NCI-H526 (cell line): ENCODE measurements at regions not wholly inside any gene's neighbourhood (a gene's known extent, or its start where the extent isn't known, plus 50 kb on each side); places are given as distances from the start of the nearest gene placed in this dataset.
A peak's percentile ranks its signal among the peaks of the same experiment; 100 is the strongest.

Source experiments
- DNase-seq, 2 experiments: peaks; one replicate each; lab custom pipeline; 2025; lab: John Stamatoyannopoulos, UW

DNA sequence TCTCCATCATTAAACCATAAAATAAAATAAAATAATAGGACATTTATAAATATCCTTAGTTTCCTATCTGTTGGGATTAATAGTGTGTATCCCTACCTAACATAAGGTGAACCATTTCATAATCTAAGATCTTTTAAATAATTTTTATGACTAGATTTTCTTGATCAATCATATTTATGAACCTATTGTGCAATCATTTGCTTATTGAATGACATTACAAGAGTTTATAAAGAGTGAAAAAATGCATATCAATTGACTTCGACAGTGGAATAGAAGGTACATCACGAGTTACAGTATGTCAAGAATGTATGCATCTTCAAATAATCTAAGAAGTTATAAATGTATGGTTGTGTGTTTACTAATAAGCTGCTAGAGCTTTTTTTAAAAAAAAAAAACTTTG lies 1554.8 kb upstream of the TMEFF2 start:
- no peak for DNase-seq

DNA sequence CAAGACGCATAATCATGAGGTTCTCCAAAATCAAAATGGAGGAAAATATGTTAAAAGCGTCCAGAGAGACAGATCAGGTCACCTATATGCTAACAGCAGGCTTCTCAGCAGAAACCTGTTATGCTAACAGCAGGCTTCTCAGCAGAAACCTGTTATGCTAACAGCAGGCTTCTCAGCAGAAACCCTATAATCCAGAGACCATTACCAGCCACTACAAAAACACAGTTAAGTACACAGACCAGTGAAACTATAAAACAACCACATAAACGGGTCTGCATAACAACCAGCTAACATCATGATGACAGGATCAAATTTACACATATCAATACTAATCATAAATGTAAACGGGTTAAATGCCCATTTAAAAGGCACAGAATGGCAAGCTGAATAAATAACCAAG lies 1548.4 kb upstream of the TMEFF2 start:
- no peak for DNase-seq

DNA sequence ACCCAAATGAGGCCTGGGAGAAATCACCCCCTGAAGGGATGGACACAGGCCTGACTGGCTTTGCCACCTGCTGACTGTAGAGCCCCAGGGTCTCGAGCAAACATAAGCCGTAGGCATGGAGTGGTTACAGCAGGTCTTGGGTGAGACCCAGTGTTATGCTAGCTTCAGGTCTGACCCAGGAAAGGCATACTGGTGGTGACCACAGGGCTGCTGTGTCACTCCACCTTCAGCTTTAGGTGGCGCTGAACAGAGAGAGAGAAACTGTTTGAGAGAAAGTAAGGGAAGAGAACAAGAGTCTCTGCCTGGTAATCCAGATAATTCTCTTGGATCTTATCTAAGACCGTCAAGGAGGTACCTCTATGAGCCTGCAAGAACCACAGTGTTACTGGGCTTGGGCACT lies 1544.2 kb upstream of the TMEFF2 start:
- no peak for DNase-seq

DNA sequence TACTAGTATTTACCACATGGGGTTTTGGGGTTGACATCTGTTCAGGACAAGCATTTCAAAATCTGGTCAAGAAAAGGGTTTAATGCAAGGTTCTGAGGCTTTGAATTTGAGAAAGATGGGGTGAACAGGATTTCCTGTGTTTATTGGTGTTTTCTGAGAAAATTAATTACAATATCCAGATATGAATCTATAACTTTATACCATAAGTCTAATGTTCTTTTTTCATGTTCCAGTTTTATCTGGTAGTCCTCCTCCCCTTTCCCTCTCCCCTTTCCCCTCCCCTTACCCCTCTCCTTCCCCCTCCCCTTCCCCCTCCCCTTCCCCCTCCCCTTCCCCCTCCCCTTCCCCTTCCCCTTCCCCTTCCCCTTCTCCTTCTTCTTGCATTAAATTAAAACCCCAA lies 1518.2 kb upstream of the TMEFF2 start:
- DNase-seq = no peak

DNA sequence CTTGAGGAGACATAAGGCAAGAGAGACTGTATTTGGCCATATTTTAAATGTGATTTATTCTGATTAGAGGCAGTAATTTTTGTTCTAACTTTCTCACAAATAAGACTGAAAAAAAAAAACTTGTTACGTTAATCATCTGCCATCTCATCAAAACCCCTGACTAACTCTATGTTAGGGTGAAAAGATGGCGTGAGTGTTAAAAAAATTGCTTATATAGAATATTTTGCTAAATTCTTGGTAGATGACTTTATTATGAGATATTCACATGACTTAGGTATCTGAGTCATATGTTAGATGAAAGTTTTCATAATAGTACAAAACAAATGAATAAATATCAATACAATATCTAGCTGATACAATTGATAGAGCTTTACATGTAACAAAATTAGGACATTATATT lies 1508.7 kb upstream of the TMEFF2 start:
- no peak for DNase-seq

DNA sequence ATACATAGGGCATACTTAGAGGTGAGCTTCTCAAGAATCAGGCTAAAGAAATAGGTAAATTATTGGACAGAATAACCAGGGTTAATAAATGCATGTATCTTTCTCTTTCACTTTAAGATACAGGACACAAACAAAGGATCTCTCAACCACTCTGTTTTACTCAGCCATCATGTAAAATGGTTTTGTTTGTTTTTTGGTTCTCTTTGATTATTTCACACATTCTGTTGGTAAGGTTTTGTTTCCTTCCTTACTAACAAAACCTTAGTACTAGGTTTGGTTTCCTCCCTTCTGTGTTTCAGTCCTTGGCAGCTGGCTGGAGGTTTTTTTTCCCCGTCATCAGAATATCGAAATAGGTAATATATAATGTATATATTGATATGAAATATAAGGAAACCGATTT lies 1506.8 kb upstream of the TMEFF2 start:
- no peak for DNase-seq

DNA sequence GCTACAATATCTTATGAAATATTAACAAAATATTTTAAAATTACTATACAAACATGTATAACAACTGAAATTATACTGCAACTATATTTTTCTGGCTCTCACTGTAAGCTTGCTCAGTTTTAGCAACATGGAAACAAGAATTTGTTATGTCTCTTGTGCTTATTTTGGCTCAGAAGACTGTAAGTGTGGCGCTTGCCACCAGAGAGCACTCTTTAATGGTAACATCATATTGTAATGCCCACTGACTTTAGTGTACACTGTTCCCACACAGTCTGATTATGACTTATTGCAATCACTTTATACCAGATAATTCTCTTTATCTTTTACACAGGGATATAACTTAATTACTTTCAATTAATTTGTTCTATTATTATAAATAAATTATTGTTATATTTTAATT lies 1500.6 kb upstream of the TMEFF2 start:
- peak; percentile 45 to 61 for DNase-seq

DNA sequence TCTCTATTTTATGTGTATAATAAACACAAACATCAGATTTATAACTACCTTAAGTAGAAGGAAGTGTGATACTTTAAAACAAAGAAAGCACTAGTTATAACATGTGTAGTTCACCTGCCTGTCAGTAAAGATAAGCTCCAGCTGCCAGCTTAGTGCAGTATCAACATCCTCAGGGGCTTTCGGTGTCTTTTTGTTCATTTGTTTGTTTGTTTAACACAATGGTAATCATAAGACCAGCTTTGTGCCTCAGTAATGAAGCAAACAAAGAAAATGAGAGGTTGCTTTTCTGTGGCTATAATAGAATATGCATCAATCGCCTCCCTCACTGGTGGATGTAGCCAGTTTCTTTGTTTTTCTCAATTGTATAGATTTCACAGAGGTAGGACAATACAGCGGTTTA lies 1499.0 kb upstream of the TMEFF2 start:
- no peak for DNase-seq

DNA sequence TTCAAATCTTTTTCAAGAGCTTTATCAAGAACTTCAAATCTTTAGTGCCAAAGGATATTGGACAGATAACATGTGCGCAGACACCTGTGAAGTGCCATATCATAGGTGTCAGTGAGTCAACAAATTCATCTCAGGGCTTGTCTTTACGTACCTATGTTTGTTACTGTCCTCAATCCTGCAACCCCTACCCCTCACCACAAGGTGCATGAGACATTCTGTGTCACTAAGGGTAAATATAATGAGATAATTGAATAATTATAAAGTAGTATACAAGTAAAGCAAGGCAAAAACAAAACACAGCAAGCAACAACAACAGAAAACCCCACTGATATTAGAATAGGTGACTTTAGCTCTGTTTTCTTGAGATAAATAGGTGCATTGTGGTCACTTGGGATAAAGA lies 1495.8 kb upstream of the TMEFF2 start:
- DNase-seq = no peak

DNA sequence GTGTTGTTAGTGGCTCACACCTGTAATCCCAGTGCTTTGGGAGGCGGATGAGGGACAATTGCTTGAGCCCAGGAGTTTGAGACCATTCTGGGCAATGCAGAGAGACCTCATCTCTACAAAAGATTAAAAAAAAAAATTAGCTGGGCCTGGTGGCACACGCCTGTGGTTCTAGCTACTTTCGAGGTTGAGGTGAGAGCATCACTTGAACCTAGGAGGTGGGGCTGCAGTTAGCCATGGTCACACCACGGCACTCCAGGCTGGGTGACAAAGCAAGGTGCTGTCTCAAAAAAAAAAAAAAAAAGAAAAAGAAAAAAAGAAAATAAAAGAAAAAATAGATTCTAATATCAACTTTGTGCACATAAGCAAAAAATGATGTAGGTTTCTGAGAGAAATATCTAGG lies 1492.5 kb upstream of the TMEFF2 start:
- DNase-seq = no peak

DNA sequence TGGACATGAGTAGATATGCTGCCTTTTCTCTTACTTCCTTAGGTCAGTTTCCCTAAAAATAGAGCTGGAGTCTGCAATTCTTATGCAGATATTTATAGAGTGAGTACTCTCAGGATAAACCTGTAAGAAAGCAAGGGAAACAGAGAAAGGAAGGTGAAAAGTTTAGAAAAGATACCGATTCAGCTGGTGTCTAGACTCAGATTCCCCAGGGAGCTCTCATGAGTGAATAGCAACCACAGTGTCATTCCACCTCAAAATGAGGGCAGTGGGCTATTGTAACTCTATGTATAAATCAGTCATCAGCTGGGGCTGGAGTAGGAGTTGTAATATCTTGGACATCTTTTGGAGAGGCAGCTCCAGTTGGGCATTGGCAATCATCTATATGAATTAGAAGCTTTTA lies 1485.1 kb upstream of the TMEFF2 start:
- peak in 1 of 2 experiments; percentile 2 for DNase-seq

DNA sequence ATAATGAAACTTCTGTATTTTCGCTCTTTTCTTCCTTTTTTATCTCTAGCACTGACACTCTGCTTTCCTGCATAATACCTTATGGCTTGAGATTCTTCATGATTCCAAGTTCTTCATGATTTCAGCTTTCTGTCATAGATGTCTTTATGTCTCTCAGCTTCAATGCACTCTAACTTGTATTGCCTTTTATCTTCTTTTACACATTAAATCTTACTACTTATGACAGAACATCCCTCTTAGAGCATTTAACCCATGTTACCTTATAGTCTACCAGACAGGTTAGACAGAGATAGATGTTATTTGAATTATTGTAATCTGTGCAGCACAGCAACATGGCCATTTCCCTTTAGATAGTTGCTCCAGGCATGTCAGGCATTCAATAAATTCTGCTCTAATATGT lies 1475.7 kb upstream of the TMEFF2 start:
- no peak for DNase-seq

DNA sequence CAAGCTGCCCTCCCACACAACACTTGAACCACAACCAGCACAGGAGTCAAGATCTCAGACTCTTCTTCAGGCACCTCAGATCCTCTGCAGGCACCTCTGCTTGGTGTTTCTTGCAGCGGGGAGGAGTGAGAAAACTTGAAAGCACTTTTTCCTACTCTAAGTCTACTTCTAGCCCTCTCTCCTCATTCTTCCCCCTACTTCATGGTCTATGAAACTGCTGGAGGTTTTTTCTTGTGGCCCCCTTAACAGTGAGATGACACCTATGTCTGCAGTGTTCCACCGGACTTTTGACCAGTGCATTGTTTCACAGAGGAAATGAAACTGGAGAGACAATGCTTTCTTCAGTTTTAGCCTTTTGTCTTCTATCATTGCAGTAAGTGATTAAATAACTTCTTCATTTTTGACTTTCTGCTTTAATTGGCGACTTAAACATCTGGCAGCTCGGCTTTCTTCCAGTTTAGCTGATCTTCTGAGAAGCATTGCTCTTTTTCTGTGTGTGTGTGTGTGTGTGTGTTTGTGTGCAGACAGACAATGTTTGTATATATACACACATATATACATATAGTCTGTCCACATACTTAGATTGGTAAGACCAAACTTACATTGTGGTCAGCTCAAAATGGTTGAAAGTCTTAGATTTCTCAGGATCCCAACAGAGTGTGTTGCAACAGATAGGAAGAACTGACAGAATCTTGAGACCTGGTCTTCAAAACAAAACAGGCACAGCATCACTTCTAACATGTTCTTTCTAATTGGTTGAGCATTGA lies 1474.0 kb upstream of the TMEFF2 start:
- DNase-seq = no peak

DNA sequence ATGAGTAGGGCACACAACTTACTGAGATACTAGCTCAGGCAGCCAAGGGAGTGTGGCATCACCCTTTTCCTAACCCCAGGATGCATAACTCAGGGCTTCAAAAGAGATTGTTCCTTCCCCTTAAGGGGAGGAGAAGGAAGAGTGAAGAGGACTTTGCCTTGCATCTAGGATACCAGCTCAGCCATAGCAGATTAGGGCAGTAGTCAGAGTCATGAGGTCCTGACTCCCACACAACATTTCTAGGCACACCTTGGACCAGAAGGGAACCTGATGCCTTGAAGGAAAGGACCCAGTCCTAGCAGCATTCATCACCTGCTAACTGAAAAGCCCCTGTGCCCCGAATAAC lies 1433.2 kb upstream of the TMEFF2 start:
- DNase-seq = no peak

DNA sequence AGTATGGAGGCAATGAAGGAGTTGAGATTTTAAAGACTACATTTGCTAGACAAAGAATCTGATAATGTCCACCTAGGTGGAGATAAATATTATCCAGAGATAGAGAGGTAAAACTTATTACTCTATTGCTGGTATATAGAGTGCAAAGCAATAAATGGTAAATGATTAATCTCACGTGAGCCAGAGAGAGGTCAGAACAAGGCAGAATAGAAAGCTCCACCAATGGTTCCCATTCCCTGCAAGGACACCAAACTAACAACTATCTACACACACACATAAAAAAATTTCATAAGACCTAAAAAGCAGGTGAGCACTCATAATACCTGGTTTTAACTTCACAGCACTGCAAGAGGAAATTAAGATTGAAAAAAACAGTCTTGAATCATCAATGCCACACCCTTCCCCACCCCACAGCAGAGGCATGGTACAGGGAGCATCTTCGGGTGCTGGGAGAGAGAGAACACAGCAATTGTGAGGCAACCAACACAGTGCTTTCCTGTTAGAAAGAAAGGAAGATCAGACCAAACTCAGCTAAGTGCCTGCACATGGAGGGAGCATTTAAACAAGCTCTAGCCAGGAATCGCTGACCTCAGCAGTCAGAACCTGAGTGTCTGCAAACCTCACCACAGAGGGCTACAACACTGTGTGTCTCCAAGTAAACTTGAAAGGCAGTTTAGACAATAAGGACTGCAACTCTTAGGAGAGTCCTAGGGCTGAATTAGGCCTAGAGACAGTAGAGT lies 1432.6 kb upstream of the TMEFF2 start:
- no peak for DNase-seq

DNA sequence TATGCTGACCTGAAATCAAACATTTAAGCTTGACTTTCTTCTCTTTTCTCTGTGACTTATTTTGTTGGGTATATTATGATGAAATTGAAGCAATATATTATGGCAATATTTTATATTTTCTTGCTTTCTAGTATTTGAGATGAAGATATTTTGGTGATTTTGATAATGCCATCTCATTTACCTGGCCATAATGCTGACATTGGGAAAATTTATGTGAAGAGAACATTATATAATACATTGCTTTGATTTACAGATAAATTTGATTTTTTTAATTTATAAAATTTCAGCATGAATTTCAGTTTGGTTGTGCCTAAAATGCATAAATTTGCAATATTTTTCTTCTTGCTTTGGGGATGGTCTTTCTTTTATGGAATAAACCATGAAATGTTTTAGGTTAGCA lies 1413.7 kb upstream of the TMEFF2 start:
- no peak for DNase-seq

DNA sequence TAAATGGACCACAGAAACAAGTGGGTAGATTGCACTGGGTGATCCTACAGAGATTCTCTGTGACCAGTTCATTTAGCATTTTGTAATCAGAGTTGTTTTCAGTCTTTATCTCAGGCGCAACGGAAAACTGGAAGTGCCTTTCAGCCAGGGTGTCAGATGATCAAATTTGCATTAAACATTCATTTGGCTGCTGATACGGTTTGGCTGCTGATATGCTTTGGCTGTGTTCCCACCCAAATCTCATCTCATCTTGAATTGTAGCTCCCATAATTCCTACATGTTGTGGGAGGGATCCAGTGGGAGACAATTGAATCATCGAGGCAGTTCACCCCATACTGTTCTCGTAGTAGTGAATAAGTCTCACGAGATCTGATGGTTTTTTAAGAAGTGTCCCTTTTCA lies 1396.1 kb upstream of the TMEFF2 start:
- DNase-seq = peak in 1 of 2 experiments; percentile 3

DNA sequence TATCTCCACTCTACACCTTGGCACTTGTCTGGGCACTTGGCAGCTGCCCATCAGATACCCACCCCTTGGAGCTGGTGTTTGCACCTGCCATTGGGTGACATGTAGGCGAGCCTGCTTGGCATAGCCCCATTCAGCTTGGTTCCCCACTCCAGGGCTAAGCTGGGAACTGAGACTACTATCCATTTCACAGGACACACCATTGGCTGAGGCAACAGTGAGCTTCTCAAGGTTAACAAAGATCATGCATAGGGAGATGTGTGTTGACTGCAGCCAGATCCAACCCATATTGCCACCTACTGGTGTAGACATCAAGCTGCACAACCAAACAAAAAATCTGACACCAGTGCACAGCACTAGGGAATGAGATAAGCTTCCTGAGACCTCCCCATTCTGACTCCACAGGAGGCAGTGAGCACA lies 1389.8 kb upstream of the TMEFF2 start:
- DNase-seq = peak in 1 of 2 experiments; percentile 53

DNA sequence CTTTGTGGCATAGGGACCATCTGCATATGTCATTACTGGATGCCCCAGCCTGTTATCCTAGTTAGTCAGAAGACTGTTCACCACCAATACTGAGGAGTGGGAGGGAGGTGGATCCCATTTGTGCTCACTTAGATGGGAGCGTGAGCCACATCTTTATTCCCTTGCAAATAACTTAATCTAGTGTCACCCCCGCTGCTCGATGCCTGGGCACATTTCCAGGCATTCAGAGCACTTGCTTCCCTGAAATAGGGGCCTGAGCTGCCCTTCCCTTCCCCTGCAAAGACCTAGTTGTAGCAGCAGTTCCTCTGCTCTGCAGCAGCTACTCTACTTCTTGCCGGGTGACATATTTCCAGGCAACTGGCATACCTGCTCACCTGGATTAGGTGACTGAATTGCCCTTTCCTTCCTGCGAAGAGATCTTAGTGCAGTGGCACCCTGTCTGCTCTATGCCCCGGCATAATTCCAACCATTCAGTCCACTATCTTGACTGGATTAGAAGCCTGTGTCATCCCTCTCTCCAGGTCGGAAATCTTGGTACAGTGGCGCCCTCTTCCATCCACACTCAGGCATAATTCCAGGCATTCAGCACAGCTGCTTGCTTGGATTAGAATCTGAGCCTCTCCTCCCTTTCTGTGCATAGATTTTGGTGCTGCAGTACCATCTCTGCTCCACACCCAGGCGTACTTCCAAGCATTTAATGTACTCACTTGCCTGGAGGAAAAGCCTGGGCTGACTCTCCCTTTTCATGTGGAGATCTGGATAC lies 1389.1 kb upstream of the TMEFF2 start:
- peak; percentile 25 to 37 for DNase-seq

DNA sequence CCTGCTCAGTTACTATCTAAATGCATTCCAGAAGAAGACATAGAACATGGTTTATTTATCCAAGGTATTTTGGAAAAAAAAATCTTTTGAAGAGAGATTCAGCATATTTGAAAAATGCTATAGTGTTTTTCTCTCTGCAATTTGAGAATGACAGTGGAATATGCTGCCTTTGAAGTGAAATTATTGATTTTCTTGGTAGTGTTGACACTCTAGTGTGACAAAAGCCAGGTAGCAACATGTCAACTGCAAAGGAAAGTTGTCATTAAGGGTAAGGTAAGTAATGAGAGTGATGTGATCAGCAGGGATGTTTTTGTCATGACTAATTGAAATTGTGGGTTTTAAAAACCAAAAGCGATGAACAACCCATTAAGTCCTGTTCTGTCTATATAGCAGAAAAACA lies 1387.1 kb upstream of the TMEFF2 start:
- no peak for DNase-seq

DNA sequence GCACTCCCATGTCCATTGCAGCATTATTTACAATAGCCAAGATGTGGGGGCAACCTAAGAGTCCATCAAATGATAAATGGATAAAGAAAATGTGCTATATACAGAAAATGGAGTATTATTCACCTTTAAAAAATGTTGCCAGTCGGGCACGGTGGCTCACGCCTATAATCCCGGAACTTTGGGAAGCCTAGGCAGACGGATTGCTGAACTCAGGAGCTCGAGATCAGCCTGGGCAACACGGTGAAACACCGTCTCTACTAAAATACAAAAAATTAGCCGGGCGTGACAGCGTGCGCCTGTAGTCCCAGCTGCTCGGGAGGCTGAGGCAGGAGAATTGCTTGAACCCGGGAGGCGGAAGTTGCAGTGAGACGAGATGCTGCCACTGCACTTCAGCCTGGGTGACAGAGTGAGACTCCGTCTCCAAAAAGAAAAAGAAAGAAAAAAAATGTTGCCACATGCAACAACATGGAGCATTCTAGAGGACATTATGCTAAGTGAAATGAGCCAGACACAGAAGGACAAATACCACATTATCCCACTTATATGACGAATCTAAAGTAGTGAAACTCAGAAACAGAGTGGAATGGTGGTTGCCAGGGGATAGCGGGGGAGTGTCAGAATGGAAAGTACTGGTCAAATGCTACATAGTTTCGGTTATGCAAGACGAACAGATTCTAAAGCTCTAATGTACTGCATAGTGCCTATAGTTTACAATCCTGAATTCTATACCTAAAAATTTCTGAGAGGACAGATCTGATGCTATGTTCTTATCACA lies 1385.6 kb upstream of the TMEFF2 start:
- DNase-seq = no peak

DNA sequence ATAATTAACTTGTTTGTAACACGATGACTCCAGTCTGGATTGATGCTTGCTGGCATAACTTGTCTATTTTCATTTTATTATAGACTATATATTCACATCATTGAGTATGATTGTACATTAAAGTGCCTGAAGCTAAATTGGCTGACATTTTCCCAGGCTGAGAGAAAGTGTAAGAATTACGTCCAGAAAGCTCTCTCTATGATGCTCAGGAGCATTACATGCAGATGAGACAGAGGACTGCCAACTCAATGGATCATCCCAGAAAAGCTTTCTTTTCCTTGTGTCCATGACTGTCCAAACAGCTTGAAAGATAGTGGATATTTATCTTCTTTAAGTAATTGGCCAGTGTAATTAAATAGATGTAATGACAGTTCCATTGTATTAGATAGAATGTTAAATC lies 1372.2 kb upstream of the TMEFF2 start:
- no peak for DNase-seq
